ENCODE measurements at regions not wholly inside any gene's neighbourhood (a gene's known extent, or its start where the extent isn't known, plus 50 kb on each side); places are given as distances from the start of the nearest gene placed in this dataset.

- TF ChIP-seq CTCF (IDR thresholded peaks at IDR 0.05; ENCODE audit: control extremely low read depth, extremely low read depth, low read depth, missing control alignments): no peak
- ChIA-PET POLR2A (no interaction called here), CTCF (no interaction called here)
- DNase-seq (ENCODE audit: extremely low spot score): no peak
These were observed 196.9 kb upstream of the GHITM start for GRCh38 chr10:83942410-83942809.

GRCh38 chr10:83943049-83943448 lies 196.3 kb upstream of the GHITM start:
- no peak for DNase-seq (ENCODE audit: extremely low spot score)
- ChIA-PET CTCF (no interaction called here), POLR2A (no interaction called here)
- no peak for TF ChIP-seq CTCF (IDR thresholded peaks at IDR 0.05; ENCODE audit: control extremely low read depth, extremely low read depth, low read depth, missing control alignments)

GRCh38 chr10:83943920-83944319 lies 195.4 kb upstream of the GHITM start:
- ChIA-PET POLR2A (no interaction called here), CTCF (no interaction called here)
- DNase-seq (ENCODE audit: extremely low spot score): no peak
- no peak for TF ChIP-seq CTCF (IDR thresholded peaks at IDR 0.05; ENCODE audit: control extremely low read depth, extremely low read depth, low read depth, missing control alignments)

- POLR2A ChIA-PET: no interaction called here
- no peak for DNase-seq (ENCODE audit: extremely low spot score)
- CTCF ChIA-PET: interaction anchor here (1.4 kb wide), 1 partner anchor 8 kb away, joined by 5 read pairs; no protein-coding TSS in a partner anchor
- no peak for TF ChIP-seq CTCF (IDR thresholded peaks at IDR 0.05; ENCODE audit: control extremely low read depth, extremely low read depth, low read depth, missing control alignments)
These were observed 193.2 kb upstream of the GHITM start for GRCh38 chr10:83945982-83946718.

GRCh38 chr10:83952314-83952713 lies 187.0 kb upstream of the GHITM start:
- DNase-seq (ENCODE audit: extremely low spot score): no peak
- ChIA-PET CTCF (interaction anchor here (1.6 kb wide), 1 partner anchor 81 kb away, joined by 5 read pairs; no protein-coding TSS in a partner anchor), POLR2A (no interaction called here)
- TF ChIP-seq CTCF (IDR thresholded peaks at IDR 0.05; ENCODE audit: control extremely low read depth, extremely low read depth, low read depth, missing control alignments): no peak

GRCh38 chr10:83953589-83953988 lies 185.7 kb upstream of the GHITM start:
- POLR2A ChIA-PET: no interaction called here
- CTCF ChIA-PET: interaction anchor here (1.0 to 1.7 kb wide), 5 partner anchors 9 to 74 kb away, joined by 3 to 4 read pairs (median 3); no protein-coding TSS in a partner anchor

More at GRCh38 chr10:83953589-83953988, 185.7 kb upstream of the GHITM start:
- TF ChIP-seq CTCF (IDR thresholded peaks at IDR 0.05; ENCODE audit: control extremely low read depth, extremely low read depth, low read depth, missing control alignments): no peak
- DNase-seq (ENCODE audit: extremely low spot score): no peak

All from GM10248 (cell line).